Left renal cortex interstitium (tissue), 4 donors: ENCODE measurements at regions not wholly inside any gene's neighbourhood (a gene's known extent, or its start where the extent isn't known, plus 50 kb on each side); places are given as distances from the start of the nearest gene placed in this dataset.

Experiments used
- DNase-seq, 4 donors: peaks; one replicate each; pipeline ENCODE4 v3.0.0-alpha.2; 2013; ENCODE audit warnings: low read depth in 4 of 4, low spot score in 2 of 4, missing footprints in 1 of 4

- DNase-seq, result no peak
These were observed 65.5 kb upstream of the PCSK5 start for GRCh38 chr9:75824816-75825568.

GRCh38 chr9:75826314-75826713 lies 64.2 kb upstream of the PCSK5 start:
- no peak for DNase-seq

GRCh38 chr9:75830303-75830702 lies 60.2 kb upstream of the PCSK5 start:
- no peak for DNase-seq

GRCh38 chr9:75833778-75834177 lies 56.7 kb upstream of the PCSK5 start:
- no peak for DNase-seq

- no peak for DNase-seq
These were observed 55.6 kb upstream of the PCSK5 start for GRCh38 chr9:75834878-75835277.
